ENCODE measurements at regions not wholly inside any gene's neighbourhood (a gene's known extent, or its start where the extent isn't known, plus 50 kb on each side); places are given as distances from the start of the nearest gene placed in this dataset.

DNA sequence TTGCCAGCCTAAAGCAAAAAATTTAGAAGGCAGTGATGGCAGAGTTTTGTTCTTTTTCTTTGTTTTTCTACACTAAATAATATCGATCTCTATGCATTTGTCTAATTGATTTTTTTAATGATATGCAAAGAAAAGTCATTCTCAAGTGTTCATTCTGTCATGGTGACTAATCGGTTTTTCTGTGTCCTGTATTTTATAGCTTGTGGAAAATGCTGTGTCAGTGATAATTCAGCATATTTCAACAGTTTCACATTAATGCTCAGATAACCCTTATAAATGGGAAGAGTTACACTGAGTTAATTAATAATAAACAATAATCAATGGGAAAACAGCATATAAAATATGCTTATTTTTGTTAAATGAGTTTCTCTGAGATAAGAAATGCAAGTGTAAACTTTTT lies 824.9 kb downstream of the AMY1C start:
- H3K9me3 ChIP-seq (ENCODE audit: control insufficient read depth, insufficient read depth, low read length) = no peaks in the 10 kb centered on the region
- H3K27me3 ChIP-seq (ENCODE audit: control insufficient read depth, insufficient read depth, low read length) = no peaks in the 10 kb centered on the region
- no peak overlapping the region for H3K27ac ChIP-seq (ENCODE audit: low read depth, low read length)
- no peak overlapping the region for H3K9ac ChIP-seq (ENCODE audit: low read depth, low read length)
- H3K4me1 ChIP-seq (ENCODE audit: control insufficient read depth, insufficient read depth, low read length) = no peaks in the 10 kb centered on the region
- H3K36me3 ChIP-seq (ENCODE audit: control insufficient read depth, insufficient read depth, low read length) = no peaks in the 10 kb centered on the region
- H3K4me3 ChIP-seq (ENCODE audit: low read depth, low read length) = no peak overlapping the region

GRCh38 chr1:104592926-104593325 lies 843.2 kb downstream of the AMY1C start:
- no peaks in the 10 kb centered on the region for H3K36me3 ChIP-seq (ENCODE audit: control insufficient read depth, insufficient read depth, low read length)
- H3K9ac ChIP-seq (ENCODE audit: low read depth, low read length) = no peak overlapping the region
- no peaks in the 10 kb centered on the region for H3K9me3 ChIP-seq (ENCODE audit: control insufficient read depth, insufficient read depth, low read length)
- H3K27ac ChIP-seq (ENCODE audit: low read depth, low read length) = no peak overlapping the region
- no peak overlapping the region for H3K4me3 ChIP-seq (ENCODE audit: low read depth, low read length)
- no peaks in the 10 kb centered on the region for H3K27me3 ChIP-seq (ENCODE audit: control insufficient read depth, insufficient read depth, low read length)
- H3K4me1 ChIP-seq (ENCODE audit: control insufficient read depth, insufficient read depth, low read length) = peaks cover 5% of the 10 kb centered on the region; the same call in 1 of the 2 replicates

GRCh38 chr1:104593413-104594187 lies 843.9 kb downstream of the AMY1C start:
- H3K9ac ChIP-seq (ENCODE audit: low read depth, low read length) = no peak overlapping the region
- H3K4me3 ChIP-seq (ENCODE audit: low read depth, low read length) = no peak overlapping the region

GRCh38 chr1:104617474-104617873 lies 867.8 kb downstream of the AMY1C start:
- Histone ChIP-seq H3K4me3 (ENCODE audit: low read depth, low read length) (no peak overlapping the region), H3K36me3 (ENCODE audit: control insufficient read depth, insufficient read depth, low read length) (no peaks in the 10 kb centered on the region), H3K27me3 (ENCODE audit: control insufficient read depth, insufficient read depth, low read length) (no peaks in the 10 kb centered on the region), H3K4me1 (ENCODE audit: control insufficient read depth, insufficient read depth, low read length) (no peaks in the 10 kb centered on the region), H3K27ac (ENCODE audit: low read depth, low read length) (no peak overlapping the region), H3K9ac (ENCODE audit: low read depth, low read length) (no peak overlapping the region), H3K9me3 (ENCODE audit: control insufficient read depth, insufficient read depth, low read length) (peaks cover 12% of the 10 kb centered on the region)

More at GRCh38 chr1:104593413-104594187, 843.9 kb downstream of the AMY1C start:
- Histone ChIP-seq H3K27ac (ENCODE audit: low read depth, low read length) (no peak overlapping the region), H3K27me3 (ENCODE audit: control insufficient read depth, insufficient read depth, low read length) (no peaks in the 10 kb centered on the region), H3K9me3 (ENCODE audit: control insufficient read depth, insufficient read depth, low read length) (no peaks in the 10 kb centered on the region), H3K4me1 (ENCODE audit: control insufficient read depth, insufficient read depth, low read length) (peaks cover 5% of the 10 kb centered on the region; the same call in 1 of the 2 replicates), H3K36me3 (ENCODE audit: control insufficient read depth, insufficient read depth, low read length) (no peaks in the 10 kb centered on the region)

DNA sequence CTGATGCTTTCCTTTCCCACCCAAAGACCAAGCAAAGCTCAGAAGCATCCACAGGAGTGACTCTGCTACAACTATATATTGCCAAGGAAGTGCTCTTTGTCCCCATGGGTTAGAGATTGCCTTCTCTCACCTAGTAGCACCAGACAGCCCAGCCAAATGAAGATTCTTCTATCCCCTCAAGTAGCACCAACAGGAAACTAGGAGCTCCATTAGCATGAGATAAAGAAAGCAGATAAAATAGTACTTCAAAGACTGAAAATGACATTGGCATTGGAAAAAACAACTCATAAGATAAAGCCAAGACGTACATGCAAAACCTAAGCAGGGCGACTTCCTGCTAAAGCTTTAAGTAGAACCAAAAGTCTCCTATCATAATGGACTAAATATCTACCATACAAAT lies 871.5 kb downstream of the AMY1C start:
- Histone ChIP-seq H3K36me3 (ENCODE audit: control insufficient read depth, insufficient read depth, low read length) (no peaks in the 10 kb centered on the region), H3K4me1 (ENCODE audit: control insufficient read depth, insufficient read depth, low read length) (no peaks in the 10 kb centered on the region), H3K9me3 (ENCODE audit: control insufficient read depth, insufficient read depth, low read length) (peaks cover 5% of the 10 kb centered on the region), H3K4me3 (ENCODE audit: low read depth, low read length) (no peak overlapping the region), H3K9ac (ENCODE audit: low read depth, low read length) (no peak overlapping the region), H3K27ac (ENCODE audit: low read depth, low read length) (no peak overlapping the region), H3K27me3 (ENCODE audit: control insufficient read depth, insufficient read depth, low read length) (no peaks in the 10 kb centered on the region)

DNA sequence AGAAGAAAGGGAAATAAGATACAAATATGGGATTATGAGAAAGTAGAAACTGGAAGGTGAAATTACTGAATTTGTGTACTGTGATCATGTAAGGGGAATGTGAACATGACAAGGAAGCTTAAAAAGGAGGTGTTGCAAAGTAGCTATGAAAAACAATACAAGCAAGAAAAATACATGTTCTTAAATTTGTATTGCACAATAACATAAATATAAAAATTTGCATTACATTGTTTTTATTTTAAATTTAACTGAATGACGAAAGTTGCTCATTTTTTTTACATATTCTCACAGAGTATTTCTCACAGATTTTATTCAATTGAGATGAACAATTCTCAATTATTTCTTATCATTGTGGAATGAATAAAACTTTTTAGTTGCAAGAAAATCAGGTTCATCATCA lies 874.8 kb downstream of the AMY1C start:
- no peaks in the 10 kb centered on the region for H3K9me3 ChIP-seq (ENCODE audit: control insufficient read depth, insufficient read depth, low read length)
- no peaks in the 10 kb centered on the region for H3K4me1 ChIP-seq (ENCODE audit: control insufficient read depth, insufficient read depth, low read length)
- H3K9ac ChIP-seq (ENCODE audit: low read depth, low read length) = no peak overlapping the region
- no peak overlapping the region for H3K4me3 ChIP-seq (ENCODE audit: low read depth, low read length)
- H3K27ac ChIP-seq (ENCODE audit: low read depth, low read length) = no peak overlapping the region
- H3K27me3 ChIP-seq (ENCODE audit: control insufficient read depth, insufficient read depth, low read length) = no peaks in the 10 kb centered on the region
- no peaks in the 10 kb centered on the region for H3K36me3 ChIP-seq (ENCODE audit: control insufficient read depth, insufficient read depth, low read length)

- no peak overlapping the region for H3K27ac ChIP-seq (ENCODE audit: low read depth, low read length)
- H3K36me3 ChIP-seq (ENCODE audit: control insufficient read depth, insufficient read depth, low read length) = no peaks in the 10 kb centered on the region
- H3K4me3 ChIP-seq (ENCODE audit: low read depth, low read length) = no peak overlapping the region
- H3K4me1 ChIP-seq (ENCODE audit: control insufficient read depth, insufficient read depth, low read length) = no peaks in the 10 kb centered on the region
- H3K9me3 ChIP-seq (ENCODE audit: control insufficient read depth, insufficient read depth, low read length) = no peaks in the 10 kb centered on the region
- no peak overlapping the region for H3K9ac ChIP-seq (ENCODE audit: low read depth, low read length)
- H3K27me3 ChIP-seq (ENCODE audit: control insufficient read depth, insufficient read depth, low read length) = no peaks in the 10 kb centered on the region
Observed at GRCh38 chr1:104629589-104629988, 879.9 kb downstream of the AMY1C start.

GRCh38 chr1:104630567-104631149 lies 881.0 kb downstream of the AMY1C start:
- H3K27ac ChIP-seq (ENCODE audit: low read depth, low read length) = no peak overlapping the region
- H3K36me3 ChIP-seq (ENCODE audit: control insufficient read depth, insufficient read depth, low read length) = no peaks in the 10 kb centered on the region
- H3K27me3 ChIP-seq (ENCODE audit: control insufficient read depth, insufficient read depth, low read length) = no peaks in the 10 kb centered on the region
- H3K4me1 ChIP-seq (ENCODE audit: control insufficient read depth, insufficient read depth, low read length) = no peaks in the 10 kb centered on the region
- H3K9me3 ChIP-seq (ENCODE audit: control insufficient read depth, insufficient read depth, low read length) = no peaks in the 10 kb centered on the region
- no peak overlapping the region for H3K9ac ChIP-seq (ENCODE audit: low read depth, low read length)
- no peak overlapping the region for H3K4me3 ChIP-seq (ENCODE audit: low read depth, low read length)

GRCh38 chr1:104636581-104636980 lies 886.9 kb downstream of the AMY1C start:
- no peaks in the 10 kb centered on the region for H3K36me3 ChIP-seq (ENCODE audit: control insufficient read depth, insufficient read depth, low read length)

GRCh38 chr1:104646233-104646632 lies 896.5 kb downstream of the AMY1C start:
- Histone ChIP-seq H3K4me1 (ENCODE audit: control insufficient read depth, insufficient read depth, low read length) (no peaks in the 10 kb centered on the region), H3K9me3 (ENCODE audit: control insufficient read depth, insufficient read depth, low read length) (no peaks in the 10 kb centered on the region)

More at GRCh38 chr1:104636581-104636980, 886.9 kb downstream of the AMY1C start:
- Histone ChIP-seq H3K4me1 (ENCODE audit: control insufficient read depth, insufficient read depth, low read length) (no peaks in the 10 kb centered on the region), H3K4me3 (ENCODE audit: low read depth, low read length) (no peak overlapping the region), H3K9me3 (ENCODE audit: control insufficient read depth, insufficient read depth, low read length) (no peaks in the 10 kb centered on the region), H3K27ac (ENCODE audit: low read depth, low read length) (no peak overlapping the region), H3K27me3 (ENCODE audit: control insufficient read depth, insufficient read depth, low read length) (no peaks in the 10 kb centered on the region), H3K9ac (ENCODE audit: low read depth, low read length) (no peak overlapping the region)

DNA sequence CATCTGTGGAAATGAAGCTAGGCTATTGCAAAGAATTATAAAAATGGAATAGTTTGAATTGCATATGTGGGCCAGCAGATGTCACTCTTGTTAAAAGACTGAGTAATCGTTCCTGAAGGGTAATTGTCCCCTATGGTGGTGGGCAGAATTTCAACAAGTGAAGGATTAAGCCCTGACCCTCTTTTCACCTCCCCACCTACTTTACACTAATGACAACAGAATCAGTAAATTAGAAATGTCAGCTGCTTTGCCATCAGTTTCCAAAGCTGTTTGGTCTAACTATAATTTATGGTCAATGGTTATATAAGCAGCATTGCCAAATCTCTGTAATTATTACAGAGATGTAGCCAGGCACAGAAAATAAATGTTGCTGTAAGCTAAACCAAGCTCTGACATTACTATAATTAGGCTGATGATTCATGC lies 898.6 kb downstream of the AMY1C start:
- no peak overlapping the region for H3K4me3 ChIP-seq (ENCODE audit: low read depth, low read length)

More at GRCh38 chr1:104646233-104646632, 896.5 kb downstream of the AMY1C start:
- Histone ChIP-seq H3K36me3 (ENCODE audit: control insufficient read depth, insufficient read depth, low read length) (no peaks in the 10 kb centered on the region), H3K9ac (ENCODE audit: low read depth, low read length) (no peak overlapping the region), H3K27ac (ENCODE audit: low read depth, low read length) (no peak overlapping the region), H3K27me3 (ENCODE audit: control insufficient read depth, insufficient read depth, low read length) (no peaks in the 10 kb centered on the region), H3K4me3 (ENCODE audit: low read depth, low read length) (no peak overlapping the region)

More for the DNA sequence above, 898.6 kb downstream of the AMY1C start:
- no peaks in the 10 kb centered on the region for H3K27me3 ChIP-seq (ENCODE audit: control insufficient read depth, insufficient read depth, low read length)
- H3K36me3 ChIP-seq (ENCODE audit: control insufficient read depth, insufficient read depth, low read length) = no peaks in the 10 kb centered on the region
- H3K27ac ChIP-seq (ENCODE audit: low read depth, low read length) = no peak overlapping the region
- H3K9me3 ChIP-seq (ENCODE audit: control insufficient read depth, insufficient read depth, low read length) = no peaks in the 10 kb centered on the region
- H3K4me1 ChIP-seq (ENCODE audit: control insufficient read depth, insufficient read depth, low read length) = peaks cover 6% of the 10 kb centered on the region; the same call in 1 of the 2 replicates
- no peak overlapping the region for H3K9ac ChIP-seq (ENCODE audit: low read depth, low read length)
